Vagina (tissue), 2 donors: ENCODE measurements at regions not wholly inside any gene's neighbourhood (a gene's known extent, or its start where the extent isn't known, plus 50 kb on each side); places are given as distances from the start of the nearest gene placed in this dataset.

Experiments
- POLR2A ChIP-seq, 2 donors: fragments of 450-650 bp; IDR thresholded peaks; one replicate each; pipeline ENCODE4 v1.6.1; 2017; ENCODE audit warnings: antibody characterized with exemption in 2 of 2, mild to moderate bottlenecking in 2 of 2, moderate library complexity in 2 of 2
- TF ChIP-seq, protein P1 (sequence below), 3 experiments: fragments of 450-650 bp in 2 of 3; fragments of 200-600 bp in 1 of 3; sonication (generic) in 1 of 3; IDR thresholded peaks; one replicate each; pipeline ENCODE4 v1.5.1; 2017 to 2019; ENCODE audit warnings: antibody characterized with exemption in 3 of 3, mild to moderate bottlenecking in 2 of 3, moderate library complexity in 2 of 3

GRCh38 chr5:173479711-173480110, 136.7 kb downstream of the BOD1 start:
- TF ChIP-seq, protein P1, sequence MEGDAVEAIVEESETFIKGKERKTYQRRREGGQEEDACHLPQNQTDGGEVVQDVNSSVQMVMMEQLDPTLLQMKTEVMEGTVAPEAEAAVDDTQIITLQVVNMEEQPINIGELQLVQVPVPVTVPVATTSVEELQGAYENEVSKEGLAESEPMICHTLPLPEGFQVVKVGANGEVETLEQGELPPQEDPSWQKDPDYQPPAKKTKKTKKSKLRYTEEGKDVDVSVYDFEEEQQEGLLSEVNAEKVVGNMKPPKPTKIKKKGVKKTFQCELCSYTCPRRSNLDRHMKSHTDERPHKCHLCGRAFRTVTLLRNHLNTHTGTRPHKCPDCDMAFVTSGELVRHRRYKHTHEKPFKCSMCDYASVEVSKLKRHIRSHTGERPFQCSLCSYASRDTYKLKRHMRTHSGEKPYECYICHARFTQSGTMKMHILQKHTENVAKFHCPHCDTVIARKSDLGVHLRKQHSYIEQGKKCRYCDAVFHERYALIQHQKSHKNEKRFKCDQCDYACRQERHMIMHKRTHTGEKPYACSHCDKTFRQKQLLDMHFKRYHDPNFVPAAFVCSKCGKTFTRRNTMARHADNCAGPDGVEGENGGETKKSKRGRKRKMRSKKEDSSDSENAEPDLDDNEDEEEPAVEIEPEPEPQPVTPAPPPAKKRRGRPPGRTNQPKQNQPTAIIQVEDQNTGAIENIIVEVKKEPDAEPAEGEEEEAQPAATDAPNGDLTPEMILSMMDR (IDR thresholded peaks at IDR 0.05) = no peak
- TF ChIP-seq POLR2A (IDR thresholded peaks at IDR 0.05) = no peak
